Panc1 (cell line): ENCODE measurements at regions not wholly inside any gene's neighbourhood (a gene's known extent, or its start where the extent isn't known, plus 50 kb on each side); places are given as distances from the start of the nearest gene placed in this dataset.

Source experiments
- CTCF ChIP-seq: fragments of 450-650 bp; IDR thresholded peaks from 2 replicates; pipeline ENCODE4 v1.5.1; 2017; ENCODE audit warnings: mild to moderate bottlenecking
- REST ChIP-seq, 2 experiments: IDR thresholded peaks; 2 replicates each; pipeline ENCODE4 v1.6.1; 2011 to 2012; ENCODE audit warnings: low read depth in 2 of 2, control low read depth in 1 of 2, low read length in 1 of 2, mild to moderate bottlenecking in 1 of 2, moderate library complexity in 1 of 2; ENCODE audit not compliant: insufficient read depth in 1 of 2

GRCh38 chr9:21560281-21560745, 78.2 kb upstream of the IFNE start:
- TF ChIP-seq CTCF (no peak), REST (IDR thresholded peaks at IDR 0.05; ENCODE audit: insufficient read depth in 1 of 2, low read depth in 2 of 2, low read length in 1 of 2) (no peak)
